SHP77 (cell line): ENCODE measurements at regions not wholly inside any gene's neighbourhood (a gene's known extent, or its start where the extent isn't known, plus 50 kb on each side); places are given as distances from the start of the nearest gene placed in this dataset.
"Not testable (repeated sequence)": the region's sequence is repeated elsewhere in the genome, so short reads cannot be mapped to it uniquely, and the experiment has no call there.

Experiments used
- DNase-seq, 2 experiments: peaks; one replicate each; lab custom pipeline; 2025; lab: John Stamatoyannopoulos, UW

DNA sequence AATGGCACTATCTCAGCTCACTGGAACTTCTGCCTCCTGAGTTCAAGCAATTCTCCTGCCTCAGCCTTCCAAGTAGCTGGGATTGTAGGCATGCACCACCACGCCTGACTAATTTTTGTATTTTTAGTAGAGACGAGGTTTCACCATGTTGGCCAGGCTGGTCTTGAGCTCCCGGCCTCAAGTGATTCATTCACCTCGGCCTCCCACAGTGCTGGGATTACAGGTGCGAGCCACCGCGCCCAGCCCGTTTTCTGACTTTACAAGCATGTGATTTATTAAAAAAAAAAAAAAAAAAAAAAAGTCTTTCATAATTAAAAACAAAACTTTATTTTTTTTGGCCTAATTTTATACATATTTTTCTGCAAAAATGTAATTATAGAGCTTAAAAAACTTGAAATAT, 64.8 kb upstream of the DGKB start:
- not testable (repeated sequence) for DNase-seq

DNA sequence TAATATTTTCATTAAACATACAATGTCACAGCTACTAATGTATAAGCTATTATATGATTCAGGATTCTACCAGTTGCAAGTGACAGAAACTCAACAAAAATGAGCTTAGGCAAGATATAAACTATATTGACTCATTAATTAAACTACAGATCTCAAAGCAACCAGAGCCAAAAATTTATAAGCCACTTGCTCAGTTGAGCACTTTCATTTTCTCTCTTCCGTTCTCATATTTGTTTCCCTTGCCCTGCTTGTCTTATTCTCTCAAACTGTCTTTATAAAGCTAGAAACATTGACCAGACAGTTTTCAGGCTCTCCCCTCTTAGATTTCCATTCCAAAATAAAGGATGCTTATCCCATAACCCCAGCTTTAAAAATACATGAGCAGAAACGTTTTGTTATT, 60.2 kb upstream of the DGKB start:
- DNase-seq, result no peak

DNA sequence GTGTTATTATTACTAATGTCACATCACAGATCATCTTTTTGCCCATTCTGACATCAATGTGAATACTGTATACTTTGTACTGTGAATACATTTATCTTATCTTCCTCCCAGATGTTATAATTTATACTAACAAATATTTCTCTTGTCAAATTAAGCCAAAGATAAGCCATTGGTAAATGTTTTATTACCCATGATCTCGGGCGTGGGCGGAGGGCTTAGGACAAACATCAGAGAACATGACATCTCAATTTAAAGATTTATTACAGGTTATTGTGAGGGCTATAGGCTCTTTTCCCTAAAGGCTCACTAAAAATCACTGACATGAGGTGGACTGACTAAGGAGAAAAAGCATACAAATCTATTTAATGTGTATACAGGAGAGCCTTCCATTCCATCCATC, 58.2 kb upstream of the DGKB start:
- DNase-seq, result no peak

DNA sequence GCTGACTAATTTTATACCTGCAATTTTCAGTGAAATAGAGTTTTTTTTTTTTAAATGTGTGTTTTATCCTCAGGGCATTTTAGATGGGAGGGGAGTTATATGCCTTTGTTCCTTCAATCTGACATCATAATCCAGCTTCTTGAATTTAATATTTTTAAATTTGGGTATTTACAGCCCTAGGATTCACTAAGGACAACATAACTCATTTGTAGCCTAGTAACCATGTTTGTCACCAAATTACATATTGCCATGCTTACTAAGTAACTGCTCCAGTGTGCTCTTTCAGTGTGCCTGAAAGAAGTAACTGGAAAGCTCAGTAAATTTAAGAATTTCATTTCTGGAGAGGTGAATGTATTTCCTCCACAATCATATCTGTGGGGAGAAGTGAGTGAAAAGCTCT, 56.8 kb upstream of the DGKB start:
- no peak for DNase-seq

DNA sequence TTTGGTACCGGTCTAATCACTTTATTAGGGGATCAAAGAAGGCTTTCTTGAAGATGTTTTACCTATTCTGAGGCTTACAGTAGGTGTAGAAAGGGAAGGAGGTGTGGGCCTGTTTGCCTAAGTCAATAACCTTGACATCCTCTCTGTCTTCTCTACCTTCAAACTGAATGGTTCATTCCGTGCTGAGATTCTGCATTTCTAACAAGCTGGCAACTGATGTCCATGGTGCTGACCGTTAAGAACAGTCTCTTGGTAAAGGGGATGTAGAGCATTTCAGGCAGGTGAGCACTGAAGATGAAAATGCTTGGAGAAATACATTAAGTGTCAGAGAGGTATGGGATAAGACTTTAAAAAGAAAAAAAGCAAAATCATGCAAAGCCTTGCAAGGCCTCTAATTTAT, 51.5 kb upstream of the DGKB start:
- no peak for DNase-seq
